GM19240 (cell line): ENCODE measurements at regions not wholly inside any gene's neighbourhood (a gene's known extent, or its start where the extent isn't known, plus 50 kb on each side); places are given as distances from the start of the nearest gene placed in this dataset.
A peak's percentile ranks its signal among the peaks of the same experiment; 100 is the strongest.
"Not testable (repeated sequence)": the region's sequence is repeated elsewhere in the genome, so short reads cannot be mapped to it uniquely, and the experiment has no call there.

ENCODE experiments used
- DNase-seq: peaks from one replicate; pipeline ENCODE4 v3.0.0; 2011; ENCODE audit warnings: low spot score; ENCODE audit not compliant: insufficient read length

- DNase-seq, result no peak
Measured at GRCh38 chr21:33121715-33122475, 52.0 kb downstream of the OLIG1 start.

DNA sequence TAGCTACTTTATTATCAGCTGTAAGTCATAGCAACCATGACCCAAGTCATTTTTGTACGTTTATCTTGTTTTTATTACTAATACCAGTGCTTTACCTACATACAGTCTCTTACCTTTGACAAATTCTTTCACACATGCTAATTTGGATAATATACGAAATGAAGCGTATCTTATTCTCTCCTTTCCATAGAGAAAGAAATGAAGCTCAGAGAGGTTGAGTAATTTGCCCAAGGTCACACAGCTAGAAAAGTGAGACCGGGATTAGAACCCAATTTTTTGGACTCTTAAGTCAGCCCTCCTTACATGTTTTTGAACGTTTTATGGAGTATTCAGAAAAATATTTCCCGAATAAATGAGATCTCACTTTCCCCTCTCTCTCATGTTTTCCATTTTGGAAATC, 52.6 kb downstream of the OLIG1 start:
- no peak for DNase-seq

- no peak for DNase-seq
Measured at GRCh38 chr21:33123374-33124123, 53.6 kb downstream of the OLIG1 start.

GRCh38 chr21:33124889-33125288, 54.9 kb downstream of the OLIG1 start:
- no peak for DNase-seq

- no peak for DNase-seq
Measured at GRCh38 chr21:33125680-33126375, 55.9 kb downstream of the OLIG1 start.

GRCh38 chr21:33126569-33126968, 56.6 kb downstream of the OLIG1 start:
- no peak for DNase-seq

DNA sequence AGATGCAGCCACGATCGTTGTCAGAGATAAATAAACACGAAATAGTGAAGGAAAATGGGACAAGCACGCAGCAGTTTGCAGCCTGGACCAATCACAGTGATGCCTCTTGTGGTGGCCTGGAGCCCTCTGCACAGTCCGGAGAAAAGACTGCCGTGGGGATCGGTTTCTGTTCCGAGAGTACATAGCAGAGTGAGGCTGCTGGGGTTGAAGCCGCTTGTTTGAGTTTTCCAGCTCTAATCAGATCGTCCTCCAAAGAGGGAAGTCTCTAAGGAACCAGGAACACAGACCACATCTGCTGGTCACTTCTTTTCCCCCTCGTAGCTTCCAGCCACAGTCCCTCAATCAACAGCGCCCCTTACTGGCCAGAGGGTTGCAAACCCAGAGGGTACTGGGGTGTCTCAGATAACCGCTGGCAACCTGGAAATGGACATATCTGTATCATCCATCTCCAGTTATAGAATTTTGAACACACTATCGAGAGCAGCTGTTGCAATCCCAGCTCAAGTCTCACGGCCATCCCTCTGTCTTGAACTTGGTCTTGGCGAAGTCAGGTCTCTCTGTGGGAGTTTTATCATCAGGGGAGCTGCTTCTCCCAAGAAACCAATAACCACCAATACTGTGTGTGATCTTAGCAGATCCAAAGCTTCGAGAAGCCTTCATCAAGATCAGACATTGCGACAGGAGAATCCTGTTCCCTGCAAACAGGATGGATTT, 57.4 kb downstream of the OLIG1 start:
- peak; percentile 50 for DNase-seq

DNA sequence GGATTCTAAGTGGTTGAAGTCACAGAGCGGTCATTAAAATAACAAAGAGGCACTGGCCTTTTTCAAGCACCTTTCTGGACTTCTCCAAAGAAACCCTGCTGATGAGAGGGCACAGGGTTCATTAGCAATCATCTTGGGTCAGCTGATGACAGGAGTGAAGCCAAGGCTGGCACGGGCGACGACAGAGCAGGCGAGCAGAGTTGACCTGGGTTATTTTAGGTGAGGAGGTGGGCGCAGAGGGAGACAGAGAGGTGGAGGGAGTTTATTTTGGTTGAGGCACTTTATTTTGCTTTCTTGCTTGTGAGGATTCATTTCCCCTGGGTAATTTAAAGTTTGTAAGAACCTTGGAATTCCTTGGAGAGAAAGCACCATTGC, 57.9 kb downstream of the OLIG1 start:
- no peak for DNase-seq

DNA sequence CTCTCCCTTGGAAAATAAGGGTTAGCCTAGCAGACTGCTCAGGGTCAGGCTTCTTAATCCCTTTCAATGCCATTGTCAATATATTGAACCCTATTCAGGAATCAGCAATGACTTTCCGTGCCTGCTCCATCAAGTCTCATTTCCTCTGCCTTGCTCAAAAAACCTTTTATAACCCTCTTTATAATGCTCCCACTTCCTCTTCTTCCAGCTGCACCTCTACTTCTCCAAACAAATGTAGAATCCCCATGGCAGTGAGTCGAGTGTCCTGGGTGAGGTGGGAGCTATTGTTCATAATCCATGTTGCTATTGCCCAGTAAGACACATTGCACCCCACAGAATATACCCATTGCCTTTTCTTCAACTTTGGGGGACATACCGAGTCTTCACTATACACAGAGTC, 58.6 kb downstream of the OLIG1 start:
- no peak for DNase-seq

DNA sequence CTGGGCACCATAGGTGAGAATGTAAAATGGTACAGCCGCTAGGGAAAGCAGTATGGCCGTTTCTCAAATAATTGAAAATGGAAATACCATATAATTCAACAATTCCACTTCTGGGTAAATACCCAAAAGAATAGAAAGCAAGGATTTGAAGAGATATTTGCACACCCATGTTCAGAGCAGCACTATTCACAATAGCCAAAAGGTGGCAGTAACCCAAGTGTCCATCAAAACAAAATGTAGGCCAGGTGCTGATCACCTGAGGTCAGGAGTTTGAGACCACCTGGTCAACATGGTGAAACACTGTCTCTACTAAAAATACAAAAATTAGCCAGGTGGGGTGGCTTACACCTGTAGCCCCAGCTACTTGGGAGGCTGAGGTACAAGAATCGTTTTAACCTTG, 62.1 kb downstream of the OLIG1 start:
- DNase-seq, result no peak

DNA sequence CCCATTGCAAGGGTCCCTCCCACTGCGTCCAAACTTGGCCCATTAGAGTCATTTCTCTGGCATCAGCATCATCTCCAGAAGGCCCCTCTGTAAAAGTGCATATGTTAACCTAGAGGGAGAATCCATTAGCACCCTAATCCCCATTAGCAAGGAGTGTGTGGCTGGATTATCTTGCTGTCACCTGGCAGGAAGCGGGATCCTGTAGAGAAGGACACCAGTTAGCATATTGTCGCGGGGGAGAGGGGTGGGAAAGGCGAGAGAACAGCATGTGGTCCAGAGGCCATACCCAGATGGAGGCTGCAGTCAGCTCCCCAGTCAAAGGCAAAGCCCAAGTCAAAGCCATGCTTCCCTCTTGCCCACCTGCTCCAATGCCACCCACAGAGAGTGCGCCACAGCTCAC, 64.0 kb downstream of the OLIG1 start:
- DNase-seq, result no peak

DNA sequence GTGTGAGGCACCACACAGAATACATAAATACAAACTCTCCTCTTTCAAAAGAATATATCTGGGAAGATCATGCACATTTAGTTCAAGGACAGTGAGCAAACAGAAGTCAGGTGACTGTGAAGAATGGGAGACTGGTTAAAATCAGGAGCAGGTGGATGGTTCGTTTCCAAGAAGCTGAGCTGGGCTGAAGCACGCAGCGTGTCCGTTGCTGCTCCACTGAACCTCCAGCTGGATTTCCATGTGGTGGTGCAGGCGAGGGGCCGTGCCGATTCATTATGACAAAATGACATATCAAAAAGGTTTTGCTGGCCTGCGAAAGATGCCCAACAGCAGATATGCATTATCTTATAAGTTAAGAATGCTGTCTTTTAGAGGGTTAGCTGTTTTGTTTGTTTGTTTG, 66.0 kb downstream of the OLIG1 start:
- no peak for DNase-seq

DNA sequence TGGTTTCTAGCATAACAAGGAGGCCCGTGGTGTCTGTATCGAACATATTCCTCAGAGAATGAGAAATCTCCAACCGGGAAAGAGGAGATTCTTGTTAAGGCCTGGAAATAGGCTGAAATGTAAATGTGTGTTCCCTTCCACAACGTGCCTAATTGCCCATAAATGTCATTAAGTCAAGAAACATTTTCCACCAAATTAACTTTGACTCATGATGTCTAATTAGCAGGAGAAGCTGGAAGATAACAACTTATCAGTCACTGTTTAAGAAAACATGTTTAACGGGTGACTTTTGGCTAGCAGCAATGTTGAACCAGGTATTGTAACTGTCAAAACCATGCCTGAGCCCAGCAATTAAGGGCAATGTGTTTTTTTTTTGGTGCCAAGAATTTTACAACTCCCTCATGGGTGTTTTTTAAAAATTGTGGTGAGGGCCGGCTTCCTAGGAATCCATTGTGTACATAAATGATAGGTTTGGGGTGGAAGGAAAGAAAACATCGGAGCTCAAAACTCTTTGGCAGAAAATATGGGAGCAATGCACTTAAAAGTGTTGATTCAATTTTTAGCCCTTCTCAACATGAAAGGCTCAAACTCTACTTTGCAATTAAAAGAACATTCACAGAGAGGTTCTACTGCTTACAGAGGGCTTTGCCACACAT, 67.0 kb downstream of the OLIG1 start:
- DNase-seq, result no peak

DNA sequence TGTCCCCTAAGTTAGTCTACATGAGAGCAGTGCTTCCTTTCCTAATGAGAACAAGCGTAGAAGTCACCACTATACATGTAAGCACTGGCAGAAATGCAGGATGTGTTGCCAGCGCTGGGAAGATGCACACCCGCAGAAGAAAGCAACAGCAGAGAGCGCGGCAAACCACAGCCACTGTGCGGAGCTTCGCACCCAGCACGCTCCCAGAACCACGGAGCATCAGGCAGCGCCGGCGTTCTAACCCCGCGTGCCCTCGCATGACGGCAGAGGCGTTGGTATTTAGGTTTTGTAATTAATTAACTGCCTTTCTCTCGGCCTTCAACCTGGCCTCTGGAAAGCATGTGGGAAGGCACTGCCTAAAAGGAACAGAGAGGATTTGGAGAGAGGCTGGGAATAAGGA, 69.1 kb downstream of the OLIG1 start:
- no peak for DNase-seq

GRCh38 chr21:33140288-33140687, 70.3 kb downstream of the OLIG1 start:
- DNase-seq, result no peak

DNA sequence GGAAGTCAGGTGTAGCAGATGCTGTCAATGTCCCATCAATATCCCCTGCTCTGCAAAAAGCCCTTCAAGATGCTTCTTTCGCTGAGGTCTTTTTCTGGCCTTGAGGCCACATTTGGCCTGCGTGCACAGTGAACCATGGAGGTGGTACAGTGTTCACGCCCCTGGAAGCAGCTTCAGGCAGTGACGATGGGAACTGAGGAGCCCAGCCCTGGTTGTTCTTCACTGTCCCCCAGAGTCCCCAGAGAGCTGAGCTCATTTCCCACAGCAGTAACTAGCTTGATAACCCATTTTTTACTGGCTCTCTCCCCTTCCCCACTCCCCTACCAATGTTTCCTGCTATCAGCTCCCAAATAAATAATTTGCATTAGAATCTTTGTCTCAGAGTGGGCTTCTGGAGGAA, 76.5 kb downstream of the OLIG1 start:
- DNase-seq, result no peak

DNA sequence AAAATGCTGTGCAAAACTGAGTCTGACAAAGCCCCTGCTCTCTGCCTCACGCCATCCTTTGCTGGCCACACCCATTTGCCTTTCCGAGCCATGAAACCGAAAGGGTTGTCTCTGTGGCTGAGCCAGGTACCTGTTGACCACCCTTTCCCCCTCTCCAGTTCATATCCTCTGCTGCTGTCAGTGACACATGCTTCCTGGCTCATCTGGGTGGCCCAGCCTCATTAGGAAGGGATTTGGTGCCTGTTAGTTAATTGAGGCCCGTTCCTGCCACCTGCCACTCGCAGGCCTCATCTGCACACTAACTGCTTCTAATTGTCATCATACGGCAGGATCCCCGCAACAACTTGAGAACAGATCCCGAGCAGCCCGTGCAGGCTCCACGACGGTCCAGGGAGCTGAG, 79.2 kb downstream of the OLIG1 start:
- no peak for DNase-seq

DNA sequence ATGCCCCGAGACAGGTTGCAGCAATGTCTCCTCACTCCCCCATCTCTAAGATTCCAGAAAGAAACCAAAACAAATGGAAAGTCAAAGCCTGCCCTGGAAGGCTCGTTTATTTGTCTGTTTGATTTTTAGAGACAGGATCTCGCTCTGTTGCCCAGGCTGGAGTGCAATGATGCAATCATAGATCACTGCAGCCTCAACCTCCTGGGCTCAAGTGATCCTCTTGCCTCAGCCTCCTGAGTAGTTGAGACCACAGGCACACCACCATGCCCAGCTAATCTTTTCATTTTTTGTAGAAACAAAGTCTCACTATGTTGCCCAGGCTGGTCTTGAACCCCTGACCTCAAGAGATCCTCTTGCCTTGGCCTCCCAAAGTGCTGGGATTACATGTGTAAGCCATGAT, 78.8 kb upstream of the IFNAR2 start:
- DNase-seq, result not testable (repeated sequence)

DNA sequence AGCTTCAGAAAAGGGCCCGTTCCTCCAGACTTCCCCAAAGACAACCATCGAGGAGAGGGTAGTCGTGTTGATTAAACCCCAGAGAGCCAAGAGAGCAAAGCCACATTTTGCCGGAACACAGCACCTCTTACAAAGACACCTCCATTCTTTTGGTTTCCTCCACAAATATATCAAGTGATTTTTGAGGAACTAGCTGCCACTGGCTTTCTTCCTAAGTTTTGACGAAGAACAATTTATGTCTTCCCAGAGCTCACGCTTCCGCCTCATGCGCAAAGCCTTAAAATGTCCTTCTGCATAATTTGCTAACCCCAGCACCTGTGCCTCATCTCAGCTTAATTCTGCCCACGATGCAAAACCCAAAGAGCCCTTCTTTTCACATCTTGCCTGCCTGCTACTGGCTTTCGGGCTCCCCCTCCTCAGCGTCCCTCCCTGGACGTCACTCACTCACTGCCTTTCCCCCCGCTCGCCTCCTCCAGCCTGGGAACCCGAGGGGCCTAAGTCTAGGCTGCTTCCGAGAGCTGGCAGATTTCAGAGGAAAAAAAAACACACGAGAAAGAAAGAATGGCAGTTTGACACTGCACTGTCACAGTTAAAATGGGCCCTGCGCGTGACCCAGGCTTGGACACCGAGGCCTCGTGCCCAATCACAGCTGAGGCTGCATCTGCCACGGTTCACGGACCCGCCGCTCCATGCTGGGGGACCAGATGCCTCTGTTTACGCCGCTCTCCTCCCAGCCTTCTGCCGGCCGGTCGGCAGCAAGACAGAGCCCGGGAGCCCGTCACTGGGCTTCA, 77.6 kb upstream of the IFNAR2 start:
- DNase-seq, result no peak

DNA sequence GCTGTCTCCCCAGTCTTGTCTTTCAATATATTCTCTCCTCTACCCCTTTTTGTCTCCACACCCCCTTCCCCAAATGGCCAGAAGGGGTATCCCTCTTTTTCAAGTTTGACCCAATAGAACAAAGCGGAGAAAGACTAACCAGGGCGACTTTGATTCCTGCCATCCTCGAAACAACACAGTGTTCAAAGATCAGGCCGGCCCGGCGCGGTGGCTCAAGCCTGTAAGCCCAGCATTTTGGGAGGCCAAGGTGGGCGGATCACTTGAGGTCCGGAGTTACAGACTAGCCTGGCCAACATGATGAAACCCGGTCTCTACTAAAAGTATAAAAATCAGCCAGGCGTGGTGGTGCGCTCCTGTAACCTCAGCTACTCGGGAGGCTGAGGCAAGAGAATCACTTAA, 77.0 kb upstream of the IFNAR2 start:
- DNase-seq, result no peak

DNA sequence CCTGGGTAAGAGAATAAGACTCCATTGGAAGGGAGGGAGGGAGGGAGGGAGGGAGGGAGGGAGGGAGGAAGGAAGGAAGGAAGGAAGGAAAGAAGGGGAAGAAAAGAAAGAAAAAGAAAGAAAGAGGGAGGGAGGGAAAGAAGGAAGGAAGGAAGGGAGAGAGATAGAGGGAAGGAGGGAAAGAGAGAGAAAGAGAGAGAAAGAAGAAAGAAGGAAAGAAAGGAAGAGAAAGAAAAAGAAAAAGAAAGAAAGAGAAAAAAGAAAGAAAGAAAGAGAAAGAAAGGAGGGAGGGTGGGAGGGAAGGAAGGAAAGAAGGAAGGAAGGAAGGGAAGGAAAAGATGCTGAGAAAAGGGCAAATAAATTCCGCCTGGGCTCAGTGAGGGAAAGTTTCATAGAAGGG, 74.7 kb upstream of the IFNAR2 start:
- DNase-seq, result no peak
